ENCODE measurements at regions not wholly inside any gene's neighbourhood (a gene's known extent, or its start where the extent isn't known, plus 50 kb on each side); places are given as distances from the start of the nearest gene placed in this dataset.
A peak's percentile ranks its signal among the peaks of the same experiment; 100 is the strongest.
"Not testable (repeated sequence)": the region's sequence is repeated elsewhere in the genome, so short reads cannot be mapped to it uniquely, and the experiment has no call there.

DNA sequence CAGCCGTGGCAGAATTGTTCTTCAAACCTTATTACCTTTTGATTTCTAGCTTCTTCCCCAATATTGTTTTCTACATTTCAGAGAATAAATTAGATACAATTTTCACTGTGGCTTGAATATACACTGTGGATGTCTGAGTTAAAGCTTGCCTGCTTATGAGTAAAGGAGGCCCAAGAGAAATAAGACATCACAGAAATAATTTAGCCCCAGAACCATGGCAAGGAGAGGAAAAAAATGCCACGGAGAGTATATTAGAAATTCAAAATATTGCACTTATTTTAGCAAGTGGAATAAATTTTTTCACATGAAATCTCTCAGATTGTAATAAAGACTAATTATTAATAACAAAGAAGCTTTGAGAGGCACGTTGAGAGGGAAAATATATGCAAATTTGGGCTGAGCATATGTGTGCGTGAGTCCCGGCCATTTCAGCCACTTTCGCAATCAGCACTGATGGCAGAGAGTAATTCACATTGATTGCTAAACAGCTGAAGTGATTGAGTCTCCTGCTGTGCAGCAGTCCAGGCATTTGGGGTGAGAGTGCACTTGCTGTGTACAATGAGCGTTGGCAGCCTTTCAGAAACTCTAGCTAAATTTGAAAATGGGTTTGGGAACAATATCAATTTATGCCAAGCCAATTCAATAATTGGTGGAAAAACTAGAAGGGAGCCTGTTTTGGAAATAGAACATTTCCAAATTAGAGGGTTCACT lies 596.0 kb downstream of the EPM2A start:
- no peak for ATAC-seq

DNA sequence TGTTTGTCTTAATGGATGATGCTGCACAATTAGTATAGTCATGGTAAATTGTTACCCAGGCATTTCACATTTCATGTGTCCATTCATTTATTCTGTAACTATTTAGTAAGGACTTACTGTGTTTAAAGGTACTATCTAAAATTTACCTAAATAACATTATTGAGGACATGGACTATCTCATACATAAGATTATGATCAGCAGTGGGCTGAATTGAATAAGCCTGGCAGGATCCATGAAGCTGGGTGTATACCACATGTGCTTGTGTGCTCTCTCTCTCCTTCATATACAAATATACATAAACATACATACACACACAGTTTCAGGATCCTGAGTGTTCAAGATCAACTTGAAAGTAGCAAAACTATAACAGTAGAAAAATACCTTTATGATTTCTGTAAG lies 595.4 kb downstream of the EPM2A start:
- no peak for ATAC-seq

DNA sequence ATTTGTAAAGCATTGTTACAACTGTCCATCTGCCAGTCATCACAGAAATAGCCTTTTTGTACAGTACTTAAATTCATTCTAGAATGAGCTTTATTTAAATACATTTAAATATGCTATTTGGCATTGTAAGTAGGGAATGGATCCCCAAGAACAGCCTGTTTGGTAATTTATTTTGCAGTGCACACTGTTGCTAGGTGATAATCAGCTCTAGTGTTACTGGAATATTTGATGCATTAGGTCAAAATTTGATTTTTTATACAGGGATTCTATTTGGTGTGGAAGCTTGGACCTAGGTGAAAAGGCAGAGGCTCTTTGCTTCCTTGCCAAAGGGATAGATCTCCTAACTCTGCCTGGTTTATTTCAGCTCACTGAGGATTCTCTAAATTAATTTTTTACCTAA lies 593.7 kb downstream of the EPM2A start:
- no peak for ATAC-seq

DNA sequence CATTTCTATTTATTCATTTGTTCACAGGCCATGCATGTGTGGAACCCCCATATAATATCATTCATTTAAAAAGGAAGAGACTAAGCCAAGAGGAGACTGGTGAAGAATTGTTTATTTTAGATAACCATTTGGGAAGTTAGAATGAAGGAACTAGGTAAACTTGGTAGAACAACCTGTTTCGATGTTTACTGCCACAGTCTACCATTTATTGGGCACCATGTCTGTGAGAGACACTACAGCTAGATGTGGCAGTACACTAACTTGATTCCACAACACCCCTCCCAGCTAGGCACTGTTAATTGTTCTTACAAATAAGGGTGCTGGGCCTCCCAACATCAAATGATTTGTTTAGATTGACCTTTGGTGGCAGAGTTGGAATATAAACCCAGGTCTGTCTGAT lies 592.4 kb downstream of the EPM2A start:
- ATAC-seq: no peak

DNA sequence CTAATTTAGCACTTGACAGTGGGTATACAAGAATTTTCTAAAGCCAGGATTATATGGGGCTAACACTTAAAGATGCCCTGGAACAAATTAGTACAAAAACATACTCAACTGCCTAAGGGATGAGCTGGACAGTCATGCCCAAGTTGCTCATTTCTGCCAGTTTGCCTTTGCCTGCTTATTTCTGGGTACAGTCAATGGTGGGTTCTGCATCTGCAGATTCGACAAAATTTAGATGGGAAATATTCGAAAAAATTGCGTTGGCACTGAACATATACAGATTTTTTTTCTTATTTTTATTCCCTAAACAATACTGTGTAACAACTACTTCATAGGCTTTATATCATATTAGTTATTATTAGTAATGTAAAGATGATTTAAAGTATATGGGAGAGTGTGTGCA lies 591.9 kb downstream of the EPM2A start:
- ATAC-seq: no peak

DNA sequence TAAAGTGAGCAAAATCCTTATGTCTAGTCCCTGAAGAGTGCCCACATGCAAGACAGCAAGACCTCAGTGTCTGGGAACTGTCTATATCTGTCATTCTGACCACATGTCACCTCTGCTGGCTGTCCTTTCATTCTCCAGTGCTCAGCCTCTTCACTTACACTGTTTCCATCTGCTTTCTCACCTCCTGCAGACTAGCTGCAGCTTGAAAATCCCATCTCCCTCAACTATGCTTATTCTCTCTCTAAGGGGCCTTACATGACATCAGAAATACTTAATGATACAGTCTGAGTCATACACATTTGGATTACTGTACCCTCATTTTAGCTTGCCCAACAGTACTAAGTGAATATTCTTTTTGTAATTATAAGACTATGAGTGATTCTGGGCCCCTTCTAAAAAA lies 587.8 kb downstream of the EPM2A start:
- ATAC-seq: no peak

DNA sequence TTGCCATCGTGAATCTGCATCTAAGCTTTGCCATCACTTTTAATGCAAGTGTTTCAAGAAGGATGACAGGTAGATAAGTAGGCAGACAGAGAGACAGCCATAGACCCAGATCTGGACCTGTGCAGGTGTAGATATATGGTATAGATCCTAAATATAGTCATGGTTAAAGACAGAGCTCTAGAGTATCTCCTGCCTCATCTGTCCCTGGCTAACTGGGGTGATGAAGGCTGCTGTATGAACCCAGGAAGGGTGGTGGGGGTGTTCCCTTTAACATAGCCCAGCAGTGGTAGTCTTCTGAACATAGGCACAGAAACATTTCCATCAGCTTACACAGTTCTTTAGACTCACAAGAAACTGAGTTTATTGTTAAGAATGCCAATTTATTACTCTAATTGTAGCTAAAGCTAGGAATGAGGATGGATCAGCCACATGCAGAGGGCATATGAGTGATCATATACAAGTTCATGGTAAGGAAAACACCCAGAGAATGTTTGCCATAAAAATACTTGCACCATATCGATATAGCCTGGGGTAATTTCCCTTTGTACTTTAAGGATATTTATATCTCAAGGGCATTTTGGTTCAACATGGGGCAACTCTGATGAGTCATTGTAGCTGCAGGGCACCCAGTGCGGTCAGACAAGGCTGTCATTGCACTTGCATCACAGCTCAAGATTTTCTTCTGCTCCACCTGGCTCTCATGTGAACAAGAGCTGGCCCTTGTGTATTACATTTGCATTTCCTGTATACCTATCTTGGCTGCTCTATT lies 587.2 kb downstream of the EPM2A start:
- peak; percentile 87 for ATAC-seq

DNA sequence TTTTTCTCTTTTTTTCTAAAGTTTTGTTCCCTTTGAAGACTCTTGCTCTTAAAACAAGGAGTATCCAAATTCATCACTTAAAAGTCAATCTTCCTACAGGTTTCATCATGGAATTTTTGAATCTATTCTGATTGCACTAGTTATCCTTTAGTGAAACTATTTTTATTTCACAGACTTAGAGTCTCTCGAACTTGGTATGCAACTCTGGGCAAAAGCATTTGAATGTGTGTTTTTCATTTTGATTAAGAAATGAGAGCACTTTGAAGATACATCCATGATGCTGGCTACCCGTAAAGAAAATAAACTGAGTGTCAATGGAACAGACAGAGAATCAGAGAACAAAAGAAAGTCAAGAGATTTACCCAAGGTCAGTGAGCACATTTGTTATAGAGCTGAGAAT lies 586.5 kb downstream of the EPM2A start:
- no peak for ATAC-seq

DNA sequence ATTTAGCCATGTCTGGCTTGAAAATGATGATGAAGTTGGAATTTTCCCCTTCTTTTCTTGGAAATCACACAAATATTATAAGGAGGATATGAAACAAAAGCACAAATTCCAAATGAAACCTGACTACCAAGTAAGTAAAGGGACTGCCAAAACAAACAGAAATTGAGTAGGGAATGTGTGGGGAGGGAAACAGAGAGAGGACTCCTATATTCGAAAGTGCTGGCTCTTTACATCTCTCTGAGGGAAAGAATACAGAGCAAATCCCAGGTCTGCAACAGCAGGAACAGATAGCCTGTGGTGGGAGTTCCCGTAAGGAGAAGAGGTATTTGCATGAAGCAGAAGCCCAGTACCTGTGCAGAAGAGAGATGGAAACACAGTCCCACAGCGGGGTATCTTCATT lies 583.7 kb downstream of the EPM2A start:
- no peak for ATAC-seq

DNA sequence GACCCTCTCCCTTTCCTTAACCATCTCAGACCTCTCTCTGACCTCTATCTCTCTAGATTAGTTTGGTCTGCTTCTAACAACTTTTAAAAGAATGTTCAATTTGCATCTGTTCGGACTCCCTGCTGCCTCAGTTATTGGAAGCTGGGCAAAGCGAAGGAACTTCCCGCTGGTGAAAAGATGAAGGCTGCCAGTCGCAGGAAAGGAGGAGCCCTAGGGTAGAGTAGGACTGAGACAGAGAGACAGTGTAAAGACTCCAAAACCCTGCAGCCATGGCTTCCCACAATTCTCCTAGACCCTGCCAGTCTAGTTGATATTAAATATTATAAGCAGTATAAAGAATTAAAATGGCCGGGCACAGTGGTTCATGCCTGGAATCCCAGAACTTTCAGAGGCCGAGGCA lies 581.8 kb downstream of the EPM2A start:
- ATAC-seq: no peak

DNA sequence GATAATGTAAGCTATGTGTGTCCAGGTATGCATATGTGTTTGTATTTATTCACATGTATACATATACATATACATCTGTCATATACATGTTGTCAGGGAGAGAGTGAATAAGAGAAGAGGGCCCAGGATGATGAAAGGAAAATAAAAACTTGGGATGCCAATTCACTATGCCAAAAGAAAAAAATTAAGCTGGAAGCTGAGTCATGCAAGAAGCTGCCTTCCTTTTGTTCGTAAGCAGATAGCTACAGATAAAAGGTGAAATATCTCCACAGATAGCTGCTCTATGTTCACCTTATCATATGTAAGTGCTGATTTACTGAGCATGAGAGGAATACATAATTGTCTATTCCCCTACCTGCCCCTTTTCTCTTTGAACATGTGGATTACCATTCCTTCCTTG lies 579.9 kb downstream of the EPM2A start:
- no peak for ATAC-seq

DNA sequence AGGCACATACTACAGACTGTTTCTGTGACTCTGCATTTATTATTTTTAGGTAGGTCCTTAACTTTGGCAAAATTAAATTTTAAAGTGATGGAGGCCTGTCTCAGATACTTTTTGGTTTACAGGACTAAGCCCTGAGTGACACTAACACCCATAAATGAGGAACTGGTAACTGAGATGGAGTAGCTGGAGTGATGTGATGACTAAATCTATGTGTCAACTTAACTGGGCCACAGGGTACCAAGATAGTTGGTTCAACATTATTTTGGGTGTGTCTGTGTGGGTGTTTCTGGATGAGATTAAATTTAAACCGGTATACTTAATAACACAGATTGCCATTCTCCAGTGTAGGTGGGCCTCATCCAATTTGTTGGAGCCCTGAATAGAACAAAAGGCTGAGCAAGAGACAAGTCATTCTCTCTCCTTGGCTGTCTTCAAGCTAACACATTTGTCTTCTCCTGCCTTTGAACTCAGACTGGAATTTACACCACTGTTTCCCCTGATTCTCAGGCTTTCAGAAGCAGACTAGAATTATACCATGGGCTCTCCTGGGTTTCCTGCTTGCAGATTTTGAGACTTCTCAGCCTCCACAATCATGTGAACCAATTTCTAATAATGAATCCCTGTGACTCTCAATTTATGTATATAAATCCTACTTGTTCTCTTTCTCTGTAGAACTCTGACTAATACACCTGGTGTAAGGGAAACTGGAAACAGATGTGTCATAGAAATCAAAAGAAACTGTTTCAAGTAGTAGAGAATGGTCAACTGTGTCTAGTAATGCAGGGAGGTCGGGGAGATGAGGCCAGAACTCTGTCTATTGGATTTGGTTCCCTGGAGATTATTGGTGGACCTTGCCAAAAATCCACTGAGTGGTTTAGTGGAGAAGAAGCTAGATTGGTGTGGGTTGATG lies 579.2 kb downstream of the EPM2A start:
- ATAC-seq: peak; percentile 66

DNA sequence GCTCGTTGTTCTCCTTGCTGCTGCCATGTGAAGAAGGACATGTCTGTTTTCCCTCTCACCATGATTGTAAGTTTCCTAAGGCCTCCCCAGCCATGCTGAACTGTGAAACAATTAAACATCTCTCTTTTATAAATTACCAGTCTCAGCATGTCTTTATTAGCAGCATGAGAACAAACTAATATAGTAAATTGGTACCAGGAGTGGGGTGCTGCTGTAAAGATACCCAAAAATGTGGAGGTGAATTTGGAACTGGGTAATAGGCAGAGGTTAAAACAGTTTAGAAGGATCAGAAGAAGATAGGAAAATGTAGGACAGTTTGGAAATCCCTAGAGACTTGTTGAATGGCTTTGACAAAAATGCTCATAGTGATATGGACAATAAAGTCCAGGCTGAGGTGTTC lies 576.7 kb downstream of the EPM2A start:
- ATAC-seq: not testable (repeated sequence)

DNA sequence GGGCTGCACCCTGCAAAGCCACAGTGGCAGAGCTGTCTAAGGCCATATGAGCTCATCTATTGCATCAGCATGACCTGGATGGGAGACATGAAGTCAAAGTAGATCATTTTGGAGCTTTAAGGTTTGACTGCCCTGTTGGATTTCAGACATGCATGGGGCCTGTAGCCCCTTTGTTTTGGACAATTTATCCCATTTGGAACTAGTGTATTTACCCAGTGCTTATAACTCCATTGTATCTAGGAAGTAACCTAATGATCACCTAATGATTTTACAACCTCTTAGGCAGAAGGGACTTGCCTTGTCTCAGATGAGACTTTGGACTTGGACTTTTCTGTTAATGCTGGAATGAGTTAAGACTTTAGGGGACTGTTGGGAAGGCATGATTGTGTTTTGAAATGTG lies 575.4 kb downstream of the EPM2A start:
- no peak for ATAC-seq

DNA sequence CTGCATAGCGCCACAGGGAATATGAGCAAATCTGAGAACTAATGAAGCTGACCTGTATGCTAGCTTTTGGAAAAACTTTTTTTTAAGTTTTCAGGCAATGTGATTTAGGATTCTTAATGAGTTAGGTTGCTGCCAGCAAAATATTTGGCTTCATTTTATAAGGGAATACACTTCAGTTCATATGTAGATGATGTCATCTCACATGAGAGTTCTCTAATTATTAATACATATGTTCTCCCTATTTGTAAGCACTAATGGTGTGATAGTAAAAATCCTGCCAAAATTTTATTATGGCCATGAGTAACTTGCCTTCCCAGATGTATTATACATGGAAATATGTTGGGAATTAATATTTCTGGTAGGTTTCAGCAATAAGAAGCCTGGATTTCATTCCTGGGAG lies 573.8 kb downstream of the EPM2A start:
- ATAC-seq: no peak

DNA sequence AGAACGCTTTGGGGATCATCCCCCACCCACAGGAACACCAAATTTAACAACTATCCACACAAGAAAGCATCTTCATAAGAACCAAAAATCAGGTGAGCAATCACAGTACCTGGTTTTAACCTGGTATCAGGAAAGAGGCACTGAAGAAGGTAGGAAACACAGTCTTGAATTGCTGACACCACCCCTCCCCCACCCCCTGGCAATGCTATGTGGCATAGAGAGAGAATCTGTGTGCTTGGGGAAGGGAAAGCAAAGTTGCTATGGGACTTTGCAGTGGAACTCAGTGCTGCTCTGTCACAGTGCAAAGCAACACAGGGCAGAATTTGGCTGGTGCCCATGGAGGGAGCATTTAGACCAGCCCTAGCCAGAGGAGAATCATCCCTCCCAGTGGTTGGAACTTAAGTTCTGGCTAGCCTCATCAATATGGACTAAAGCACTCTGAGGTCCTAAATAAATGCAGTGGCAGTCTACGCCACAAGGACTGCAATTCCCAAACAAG lies 565.5 kb downstream of the EPM2A start:
- no peak for ATAC-seq

DNA sequence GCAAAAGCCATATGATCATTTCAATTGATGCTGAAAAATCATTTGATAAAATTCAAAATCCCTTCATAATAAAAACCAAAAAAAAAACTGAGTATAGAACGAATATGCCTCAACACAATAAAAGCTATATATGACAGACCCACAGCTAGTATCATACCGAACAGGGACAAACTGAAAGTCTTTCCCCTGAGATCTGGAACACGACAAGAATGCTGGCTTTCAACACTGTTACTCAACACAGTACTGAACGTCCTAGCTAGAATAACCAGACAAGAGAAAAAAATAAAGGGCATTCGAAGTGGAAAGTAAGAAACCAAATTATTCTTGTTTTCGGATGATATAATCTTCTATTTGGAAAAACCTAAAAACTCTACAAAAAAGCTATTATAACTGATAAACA lies 559.9 kb downstream of the EPM2A start:
- ATAC-seq: no peak

DNA sequence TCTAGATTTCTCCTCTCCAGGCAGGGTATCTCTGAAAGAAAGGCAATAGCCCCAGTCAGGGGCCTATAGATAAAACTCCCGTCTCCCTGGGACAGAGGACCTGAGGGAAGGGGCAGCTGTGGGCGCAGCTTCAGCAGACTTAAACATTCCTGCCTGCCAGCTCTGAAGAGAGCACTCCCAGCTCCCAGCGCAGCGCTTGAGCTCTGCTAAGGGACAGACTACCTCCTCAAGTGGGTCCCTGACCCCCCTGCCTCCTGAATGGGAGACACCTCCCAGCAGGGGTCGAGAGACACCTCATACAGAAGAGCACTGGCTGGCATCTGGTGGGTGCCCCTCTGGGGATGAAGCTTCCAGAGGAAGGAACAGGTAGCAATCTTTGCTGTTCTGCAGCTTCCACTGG lies 556.9 kb downstream of the EPM2A start:
- ATAC-seq: no peak

DNA sequence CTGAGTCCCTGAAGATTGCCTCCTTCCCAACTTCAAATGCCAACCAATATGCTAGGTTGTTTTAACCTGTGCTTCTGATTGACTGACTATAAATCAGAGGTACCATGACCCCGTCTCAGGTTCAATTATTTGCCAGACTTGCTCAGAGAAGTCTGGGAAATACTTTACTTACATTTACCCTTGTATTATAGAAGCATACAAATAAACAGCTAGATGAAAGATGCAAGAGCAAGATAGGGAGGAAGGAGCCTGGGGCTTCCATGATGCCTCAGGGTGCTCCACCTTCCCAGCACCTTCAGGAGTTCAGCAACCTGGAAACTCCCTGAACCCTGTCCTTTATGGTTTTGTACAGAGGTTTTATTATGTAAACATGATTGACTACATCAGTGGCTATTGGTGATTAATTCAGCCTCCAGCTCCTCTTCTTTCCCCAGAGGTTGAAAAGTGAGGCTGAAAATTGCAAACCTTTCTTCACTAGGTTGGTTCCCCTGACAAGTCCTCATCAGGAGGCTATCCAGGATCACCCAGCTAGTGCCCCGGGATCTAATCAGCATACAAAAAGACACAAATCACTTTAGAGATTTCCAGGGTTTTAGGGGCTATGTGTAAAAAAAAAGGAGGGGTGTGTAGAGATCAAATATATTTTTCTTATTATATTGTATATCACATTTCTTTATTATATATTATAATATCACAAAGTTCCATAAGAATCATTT lies 547.7 kb downstream of the EPM2A start:
- no peak for ATAC-seq

DNA sequence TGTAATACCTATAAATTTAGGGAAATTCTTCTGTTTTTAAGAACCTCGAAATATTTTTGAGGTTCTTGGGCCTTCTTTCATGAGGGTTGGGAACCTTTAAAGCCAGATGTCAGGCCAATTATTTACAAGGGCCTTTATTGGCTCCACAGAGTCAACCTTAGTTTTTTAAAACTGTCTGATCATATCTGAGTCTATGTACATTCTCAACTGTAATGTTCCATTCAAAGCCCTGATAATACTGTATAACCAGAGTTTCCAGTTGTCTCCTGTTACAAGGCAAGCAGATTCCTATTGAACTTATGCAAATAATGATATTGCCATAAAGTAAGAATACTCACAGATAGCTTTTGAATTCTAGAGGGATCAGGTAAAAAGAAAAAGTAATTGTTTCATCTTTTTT lies 545.5 kb downstream of the EPM2A start:
- peak; percentile 36 for ATAC-seq

DNA sequence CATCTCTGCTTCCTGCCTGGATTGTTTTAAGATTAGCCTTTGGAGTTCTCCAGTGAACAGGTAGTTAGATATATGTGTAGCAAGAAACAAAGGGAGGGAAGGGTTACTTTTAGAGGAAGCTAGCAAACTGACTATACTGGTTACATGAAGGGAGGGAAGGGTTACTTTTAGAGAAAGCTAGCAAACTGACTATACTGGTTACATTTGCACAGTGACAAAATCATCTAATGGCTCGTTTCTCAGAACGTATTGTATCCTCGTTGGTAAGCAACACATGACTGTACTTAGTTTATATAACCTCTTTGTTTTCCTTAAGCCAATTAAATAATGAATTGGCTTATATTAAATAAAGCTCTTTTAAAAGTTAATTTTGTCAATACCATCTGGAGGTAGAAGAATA lies 540.9 kb downstream of the EPM2A start:
- ATAC-seq: peak; percentile 85

DNA sequence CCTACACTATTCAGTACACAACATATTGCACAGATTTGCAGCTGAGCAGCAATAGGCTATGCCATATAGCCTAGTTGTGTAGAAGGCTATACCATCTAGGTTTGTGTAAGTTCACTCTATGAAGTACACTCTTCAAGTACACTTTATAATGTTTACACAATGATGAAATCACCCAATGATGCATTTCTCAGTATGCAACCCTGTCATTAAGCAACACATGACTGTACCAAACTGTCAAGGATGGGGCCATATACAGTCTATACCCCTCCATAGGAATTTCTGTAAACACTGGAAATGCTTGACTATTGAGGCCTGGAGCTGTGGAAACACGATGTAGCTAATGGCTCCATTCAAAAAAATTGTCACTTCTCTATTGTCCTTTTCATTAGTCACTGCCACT lies 535.4 kb downstream of the EPM2A start:
- ATAC-seq: peak; percentile 57

DNA sequence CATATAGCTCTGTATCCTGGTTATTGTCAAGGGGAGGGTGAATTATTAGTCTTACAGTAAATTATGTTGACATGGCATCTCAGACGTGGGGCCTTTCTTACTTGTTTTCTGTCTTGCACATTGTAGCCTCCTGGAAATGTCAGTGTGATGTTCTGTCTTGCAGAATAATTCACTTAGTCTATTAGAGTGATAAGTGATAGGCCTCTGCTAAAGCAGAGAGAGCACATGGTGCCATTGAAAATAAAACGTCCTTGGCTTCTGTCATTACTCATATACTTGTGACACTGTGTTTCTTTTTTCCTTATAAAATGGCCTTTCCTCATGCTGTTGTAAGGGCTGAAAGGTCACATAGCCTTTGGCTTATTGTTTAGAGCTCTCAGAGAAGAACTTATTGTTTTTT lies 531.0 kb downstream of the EPM2A start:
- ATAC-seq: no peak
